Body of pancreas (tissue), 4 donors: ENCODE measurements at regions not wholly inside any gene's neighbourhood (a gene's known extent, or its start where the extent isn't known, plus 50 kb on each side); places are given as distances from the start of the nearest gene placed in this dataset.

Experiments
- ATAC-seq: fragments of 150-250 bp; one replicate; pipeline ENCODE4 v1.9.1; 2016
- DNase-seq, 4 donors: peaks; one replicate each; pipeline ENCODE4 v3.0.0-alpha.2; 2019
- H3K27ac ChIP-seq, 4 donors: fragments of 200-600 bp; sonication (generic); 1 replicate in 3 of 4; 2 replicates in 1 of 4; pipeline versions ENCODE4 v1.5.1 to v1.6.1; 2016 to 2019; ENCODE audit warnings: mild to moderate bottlenecking in 1 of 4, mixed read lengths in 1 of 4, moderate library complexity in 1 of 4
- H3K27me3 ChIP-seq, 2 donors: fragments of 200-600 bp; sonication (generic); one replicate each; pipeline ENCODE4 v1.6.0; 2016; ENCODE audit warnings: mild to moderate bottlenecking in 1 of 2
- H3K36me3 ChIP-seq, 2 donors: fragments of 200-600 bp; sonication (generic); replicated peaks in 1 of 2; 2 replicates each; pipeline ENCODE4 v1.5.1; 2016; ENCODE audit warnings: low read depth in 2 of 2; ENCODE audit not compliant: insufficient read depth in 1 of 2
- H3K4me1 ChIP-seq: fragments of 200-600 bp; sonication (generic); one replicate; pipeline ENCODE4 v1.6.0; 2016
- H3K4me3 ChIP-seq, 2 donors: fragments of 200-600 bp; sonication (generic); 1 replicate in 1 of 2; 2 replicates in 1 of 2; pipeline ENCODE4 v1.5.1; 2016 to 2019
- H3K9me3 ChIP-seq, 3 donors: fragments of 200-600 bp; sonication (generic); 1 replicate in 2 of 3; 2 replicates in 1 of 3; pipeline ENCODE4 v1.5.1; 2016
- POLR2A ChIP-seq, 3 donors: fragments of 450-650 bp; IDR thresholded peaks; one replicate each; pipeline ENCODE4 v1.6.1; 2016; ENCODE audit warnings: antibody characterized with exemption in 3 of 3, mild to moderate bottlenecking in 2 of 3
- WGBS, 2 donors: methylation state at CpG; one replicate each; pipeline ENCODE4 v1.1.5; 2017; 5-methylcytosine and 5-hydroxymethylcytosine counted together
- intact Hi-C: fragments of 100-400 bp; cut with DNase I; formaldehyde crosslinking; loops from one replicate; pipeline ENCODE4 v1.15.1; 2023
- TF ChIP-seq, protein P1 (sequence below), 7 experiments: fragments of 450-650 bp in 4 of 7; fragments of 200-600 bp in 3 of 7; sonication (generic) in 3 of 7; IDR thresholded peaks; one replicate each; pipeline ENCODE4 v1.5.1; 2016 to 2019; ENCODE audit warnings: antibody characterized with exemption in 7 of 7

DNA sequence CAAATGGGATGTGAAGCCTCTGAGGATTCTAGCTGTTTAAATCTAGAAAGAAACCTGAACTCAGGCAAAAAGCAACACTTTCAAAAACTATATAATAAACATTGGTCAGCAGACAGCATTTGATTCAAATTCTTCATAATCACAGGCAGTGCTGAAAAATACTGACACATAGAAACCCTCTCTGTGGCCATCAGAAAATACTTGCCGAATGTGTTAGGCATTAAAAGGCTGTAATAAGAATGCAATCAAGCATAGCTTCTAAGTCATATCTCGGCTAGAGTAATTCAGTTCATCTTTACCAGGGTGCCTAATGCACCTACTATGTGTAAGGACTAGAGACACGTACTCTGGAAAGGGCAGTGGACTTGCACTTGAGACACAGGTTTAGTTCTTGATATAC, 405.3 kb upstream of the SGCD start:
- H3K9me3 ChIP-seq: no peaks in the 10 kb centered on the region
- no peak overlapping the region for H3K27ac ChIP-seq
- ATAC-seq (no peak), DNase-seq (no peak)
- no peak for TF ChIP-seq POLR2A (IDR thresholded peaks at IDR 0.05)
- TF ChIP-seq, protein P1, sequence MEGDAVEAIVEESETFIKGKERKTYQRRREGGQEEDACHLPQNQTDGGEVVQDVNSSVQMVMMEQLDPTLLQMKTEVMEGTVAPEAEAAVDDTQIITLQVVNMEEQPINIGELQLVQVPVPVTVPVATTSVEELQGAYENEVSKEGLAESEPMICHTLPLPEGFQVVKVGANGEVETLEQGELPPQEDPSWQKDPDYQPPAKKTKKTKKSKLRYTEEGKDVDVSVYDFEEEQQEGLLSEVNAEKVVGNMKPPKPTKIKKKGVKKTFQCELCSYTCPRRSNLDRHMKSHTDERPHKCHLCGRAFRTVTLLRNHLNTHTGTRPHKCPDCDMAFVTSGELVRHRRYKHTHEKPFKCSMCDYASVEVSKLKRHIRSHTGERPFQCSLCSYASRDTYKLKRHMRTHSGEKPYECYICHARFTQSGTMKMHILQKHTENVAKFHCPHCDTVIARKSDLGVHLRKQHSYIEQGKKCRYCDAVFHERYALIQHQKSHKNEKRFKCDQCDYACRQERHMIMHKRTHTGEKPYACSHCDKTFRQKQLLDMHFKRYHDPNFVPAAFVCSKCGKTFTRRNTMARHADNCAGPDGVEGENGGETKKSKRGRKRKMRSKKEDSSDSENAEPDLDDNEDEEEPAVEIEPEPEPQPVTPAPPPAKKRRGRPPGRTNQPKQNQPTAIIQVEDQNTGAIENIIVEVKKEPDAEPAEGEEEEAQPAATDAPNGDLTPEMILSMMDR (IDR thresholded peaks at IDR 0.05): no peak
- no peak overlapping the region for H3K4me3 ChIP-seq
- intact Hi-C loops: no loop called here
- H3K36me3 ChIP-seq: no peaks in the 10 kb centered on the region
- H3K27me3 ChIP-seq: no peaks in the 10 kb centered on the region
- 54 to 56% methylated on average over 3 of the region's 3 CpGs for WGBS, 2 donors
- H3K4me1 ChIP-seq: no peaks in the 10 kb centered on the region

GRCh38 chr5:155923784-155924183, 403.2 kb upstream of the SGCD start:
- H3K27me3 ChIP-seq: no peaks in the 10 kb centered on the region
- H3K27ac ChIP-seq: no peak overlapping the region
- TF ChIP-seq, protein P1 (IDR thresholded peaks at IDR 0.05): no peak
- no peak for TF ChIP-seq POLR2A (IDR thresholded peaks at IDR 0.05)
- no peaks in the 10 kb centered on the region for H3K9me3 ChIP-seq
- H3K36me3 ChIP-seq: no peaks in the 10 kb centered on the region
- no peaks in the 10 kb centered on the region for H3K4me1 ChIP-seq
- no peak for DNase-seq
- ATAC-seq: no peak
- intact Hi-C loops: no loop called here
- H3K4me3 ChIP-seq: no peak overlapping the region
- WGBS, 2 donors: 58 to 62% methylated on average over 1 of the region's 1 CpG

GRCh38 chr5:155926031-155926430, 400.9 kb upstream of the SGCD start:
- intact Hi-C loops: no loop called here

GRCh38 chr5:155926766-155927165, 400.2 kb upstream of the SGCD start:
- 82 to 95% methylated on average over 2 of the region's 2 CpGs for WGBS, 2 donors
- H3K9me3 ChIP-seq: no peaks in the 10 kb centered on the region

More at GRCh38 chr5:155926031-155926430, 400.9 kb upstream of the SGCD start:
- no peaks in the 10 kb centered on the region for H3K36me3 ChIP-seq
- no peak for TF ChIP-seq POLR2A (IDR thresholded peaks at IDR 0.05)
- TF ChIP-seq, protein P1 (IDR thresholded peaks at IDR 0.05): no peak
- ATAC-seq (no peak), DNase-seq (no peak)
- no peaks in the 10 kb centered on the region for H3K4me1 ChIP-seq
- 82 to 86% methylated on average over 3 of the region's 3 CpGs for WGBS, 2 donors
- H3K27ac ChIP-seq: no peak overlapping the region
- no peak overlapping the region for H3K4me3 ChIP-seq
- no peaks in the 10 kb centered on the region for H3K27me3 ChIP-seq
- no peaks in the 10 kb centered on the region for H3K9me3 ChIP-seq

GRCh38 chr5:155929112-155929511, 397.9 kb upstream of the SGCD start:
- H3K4me3 ChIP-seq: no peak overlapping the region
- H3K9me3 ChIP-seq: no peaks in the 10 kb centered on the region
- no peak for DNase-seq
- TF ChIP-seq POLR2A (IDR thresholded peaks at IDR 0.05): no peak
- TF ChIP-seq, protein P1 (IDR thresholded peaks at IDR 0.05): no peak
- intact Hi-C loops: no loop called here
- 47 to 51% methylated on average over 2 of the region's 2 CpGs for WGBS, 2 donors
- H3K4me1 ChIP-seq: no peaks in the 10 kb centered on the region
- H3K27ac ChIP-seq: no peak overlapping the region
- H3K36me3 ChIP-seq: no peaks in the 10 kb centered on the region
- ATAC-seq: no peak
- no peaks in the 10 kb centered on the region for H3K27me3 ChIP-seq

More at GRCh38 chr5:155926766-155927165, 400.2 kb upstream of the SGCD start:
- Histone ChIP-seq H3K27ac (no peak overlapping the region), H3K4me3 (no peak overlapping the region), H3K27me3 (no peaks in the 10 kb centered on the region), H3K4me1 (no peaks in the 10 kb centered on the region), H3K36me3 (no peaks in the 10 kb centered on the region)
- DNase-seq (no peak), ATAC-seq (no peak)
- TF ChIP-seq POLR2A (IDR thresholded peaks at IDR 0.05): no peak
- intact Hi-C loops: no loop called here
